ENCODE measurements at regions not wholly inside any gene's neighbourhood (a gene's known extent, or its start where the extent isn't known, plus 50 kb on each side); places are given as distances from the start of the nearest gene placed in this dataset.
"Not testable (repeated sequence)": the region's sequence is repeated elsewhere in the genome, so short reads cannot be mapped to it uniquely, and the experiment has no call there.

- no peak for DNase-seq (ENCODE audit: low read depth in 4 of 4, low spot score in 2 of 4)
Observed at GRCh38 chr9:16267281-16268066, 603.0 kb downstream of the BNC2 start.

DNA sequence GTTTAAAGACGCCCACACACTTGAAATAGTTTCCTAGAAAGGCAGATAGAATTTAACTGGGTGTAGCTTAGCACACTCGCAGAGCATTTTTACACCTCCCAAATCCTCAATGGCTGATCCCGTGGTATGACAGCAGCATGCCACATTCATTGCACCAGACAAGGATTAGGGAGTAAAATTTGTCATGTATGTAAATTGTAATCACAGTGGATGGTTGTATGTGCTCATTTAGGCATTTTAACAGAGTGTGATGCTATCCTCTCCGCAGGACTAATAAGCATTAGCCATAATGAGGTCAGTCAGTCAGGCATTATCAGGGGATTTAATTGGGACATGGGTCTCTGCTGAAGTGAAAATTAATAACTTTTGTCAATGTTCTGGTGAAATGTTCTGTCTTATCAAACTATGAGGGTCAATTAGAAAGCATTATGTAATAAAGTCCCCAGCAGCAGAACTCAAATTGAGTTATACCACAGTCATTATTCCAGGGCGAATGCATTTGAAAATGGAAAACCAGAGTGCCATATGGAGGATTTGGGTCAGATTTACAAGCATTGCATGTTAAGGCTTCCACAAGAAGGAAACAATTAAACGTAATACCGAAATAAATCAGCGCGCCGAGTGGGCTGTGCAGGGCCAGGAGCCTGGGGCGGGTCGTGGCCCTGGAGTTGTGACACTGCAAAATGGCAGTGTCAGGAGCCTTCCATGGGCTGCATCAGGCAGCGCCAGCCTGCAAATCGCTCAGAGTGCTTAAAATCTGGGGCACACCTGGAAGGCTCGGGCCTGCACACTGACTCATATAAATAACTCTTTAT lies 602.2 kb downstream of the BNC2 start:
- no peak for DNase-seq (ENCODE audit: low read depth in 4 of 4, low spot score in 2 of 4)

GRCh38 chr9:16271967-16272366 lies 598.5 kb downstream of the BNC2 start:
- DNase-seq (ENCODE audit: low read depth in 4 of 4, low spot score in 2 of 4): no peak

GRCh38 chr9:16272776-16273175 lies 597.7 kb downstream of the BNC2 start:
- DNase-seq (ENCODE audit: low read depth in 4 of 4, low spot score in 2 of 4): no peak

DNA sequence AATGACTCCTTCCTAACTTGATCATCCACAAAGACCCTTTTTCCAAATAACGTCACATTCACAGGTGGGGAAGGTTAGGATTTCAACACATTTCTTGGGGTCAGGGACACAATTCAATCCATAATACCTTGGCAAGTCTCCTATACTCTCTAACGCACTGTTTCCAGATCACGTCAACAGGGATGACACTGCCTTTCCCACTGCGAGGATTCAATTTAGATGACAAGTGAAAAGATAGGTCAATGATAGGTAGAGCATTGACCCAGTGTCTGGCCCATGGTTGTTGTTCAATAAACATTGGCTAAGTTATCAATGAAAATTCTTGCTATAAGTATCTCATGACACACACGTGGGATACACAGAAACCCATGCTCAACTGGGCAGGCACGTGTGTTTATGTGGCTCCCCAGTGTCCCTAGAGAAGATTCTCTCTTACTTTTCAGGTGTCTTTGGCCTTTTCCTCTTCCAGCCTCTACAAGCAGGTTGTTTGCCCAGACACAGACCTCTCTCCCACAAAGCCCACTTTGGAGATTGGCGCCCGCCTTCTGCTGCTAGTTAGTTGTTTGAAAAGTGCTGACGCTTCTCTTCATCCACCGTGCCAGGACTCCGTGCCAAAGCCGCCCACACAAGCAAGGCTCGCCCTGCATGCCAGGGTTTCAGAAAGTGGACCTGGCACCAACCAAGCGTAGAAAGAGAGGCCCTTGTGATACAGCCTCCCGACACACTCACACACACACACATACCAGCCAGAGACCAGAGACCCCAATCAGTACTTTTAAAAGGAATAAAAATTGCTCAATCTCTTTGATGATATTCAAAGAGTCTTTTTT lies 594.5 kb downstream of the BNC2 start:
- no peak for DNase-seq (ENCODE audit: low read depth in 4 of 4, low spot score in 2 of 4)

DNA sequence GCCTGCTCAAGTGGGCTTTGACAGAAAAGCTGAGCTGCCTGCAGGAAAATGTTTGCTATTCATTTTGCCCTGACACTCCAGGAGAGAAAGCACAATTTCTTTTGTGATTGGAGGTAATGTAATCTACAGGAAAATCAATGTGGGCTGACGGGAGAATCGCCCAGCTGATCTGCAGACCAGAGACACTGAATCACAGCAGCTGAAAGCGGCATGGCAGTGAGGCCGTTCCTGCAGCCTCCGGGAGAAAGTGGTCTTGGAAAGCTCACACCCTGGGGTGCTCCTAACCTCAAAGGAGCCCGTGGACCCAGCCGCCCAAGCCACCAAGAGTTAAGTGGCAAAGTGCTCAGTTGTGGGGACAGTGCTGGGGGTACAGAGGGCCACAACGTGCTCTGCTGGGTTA lies 593.6 kb downstream of the BNC2 start:
- no peak for DNase-seq (ENCODE audit: low read depth in 4 of 4, low spot score in 2 of 4)

DNA sequence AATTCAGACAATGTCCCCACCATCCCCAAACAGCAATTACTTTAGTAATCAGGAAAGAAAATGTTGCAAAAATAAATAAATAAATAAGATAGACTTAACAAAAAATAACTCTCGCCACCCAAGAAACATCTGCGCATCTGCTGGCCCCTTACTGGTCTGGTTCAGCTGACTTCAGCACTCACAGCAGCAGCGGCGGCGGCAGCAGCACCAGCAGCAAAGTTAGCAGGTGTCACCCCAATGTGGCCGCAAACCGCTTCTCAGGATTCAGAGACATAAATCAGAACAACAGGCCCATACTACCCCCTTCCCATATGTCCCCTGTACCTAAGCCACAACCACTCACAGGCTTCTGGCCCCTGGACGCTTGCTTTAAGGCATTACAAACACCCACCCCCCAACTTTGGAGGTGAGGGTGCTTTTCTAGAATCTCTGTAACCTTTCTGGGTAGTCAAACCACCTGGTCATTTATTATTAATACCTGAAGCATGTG lies 593.0 kb downstream of the BNC2 start:
- DNase-seq (ENCODE audit: low read depth in 4 of 4, low spot score in 2 of 4): no peak

GRCh38 chr9:16278326-16278999 lies 592.0 kb downstream of the BNC2 start:
- no peak for DNase-seq (ENCODE audit: low read depth in 4 of 4, low spot score in 2 of 4)

DNA sequence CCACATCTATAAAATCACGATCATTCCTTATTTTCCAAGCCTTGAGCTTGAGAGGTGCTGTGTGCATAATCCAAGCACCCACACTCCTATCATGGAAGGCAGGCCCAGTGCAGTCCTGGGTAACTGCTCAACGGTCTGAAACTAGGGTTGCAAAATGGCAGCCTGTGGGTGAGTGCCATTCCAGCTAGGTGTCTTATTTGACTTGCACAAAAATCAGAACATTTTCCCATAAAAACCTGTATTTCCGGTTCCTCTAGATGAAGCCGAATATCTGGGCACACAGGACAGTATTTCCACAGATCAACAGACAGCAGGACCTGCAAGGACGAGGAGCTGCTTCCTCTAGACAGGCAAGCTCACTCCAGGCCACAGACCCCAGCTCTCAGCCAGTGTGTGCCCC lies 588.8 kb downstream of the BNC2 start:
- no peak for DNase-seq (ENCODE audit: low read depth in 4 of 4, low spot score in 2 of 4)

DNA sequence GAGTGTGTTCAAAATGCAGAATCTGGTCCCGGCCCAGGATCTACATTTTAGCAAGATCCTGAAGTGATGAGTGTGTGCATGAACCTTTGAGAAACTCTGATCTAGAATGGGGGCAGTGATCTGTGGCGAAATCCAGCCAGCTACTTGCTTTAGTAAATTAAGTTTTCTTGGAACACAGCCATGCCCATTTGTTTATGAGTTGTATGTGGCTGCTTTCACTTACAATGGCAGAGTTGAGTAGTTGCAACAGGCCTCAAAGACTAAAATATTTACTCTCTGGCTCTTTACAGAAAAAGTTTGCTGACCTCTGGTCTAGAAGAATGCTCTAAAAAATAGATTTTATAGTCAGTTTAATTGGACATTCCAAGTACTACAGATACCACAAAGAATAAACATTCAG lies 588.3 kb downstream of the BNC2 start:
- no peak for DNase-seq (ENCODE audit: low read depth in 4 of 4, low spot score in 2 of 4)

- DNase-seq (ENCODE audit: low read depth in 4 of 4, low spot score in 2 of 4): no peak
Observed at GRCh38 chr9:16282718-16283117, 587.8 kb downstream of the BNC2 start.

- DNase-seq (ENCODE audit: low read depth in 4 of 4, low spot score in 2 of 4): no peak
Observed at GRCh38 chr9:16286160-16286559, 584.3 kb downstream of the BNC2 start.

- no peak for DNase-seq (ENCODE audit: low read depth in 4 of 4, low spot score in 2 of 4)
Observed at GRCh38 chr9:16289639-16290038, 580.8 kb downstream of the BNC2 start.

- no peak for DNase-seq (ENCODE audit: low read depth in 4 of 4, low spot score in 2 of 4)
Observed at GRCh38 chr9:16290169-16290568, 580.3 kb downstream of the BNC2 start.

GRCh38 chr9:16291921-16292320 lies 578.5 kb downstream of the BNC2 start:
- no peak for DNase-seq (ENCODE audit: low read depth in 4 of 4, low spot score in 2 of 4)

GRCh38 chr9:16293610-16294009 lies 576.9 kb downstream of the BNC2 start:
- no peak for DNase-seq (ENCODE audit: low read depth in 4 of 4, low spot score in 2 of 4)

DNA sequence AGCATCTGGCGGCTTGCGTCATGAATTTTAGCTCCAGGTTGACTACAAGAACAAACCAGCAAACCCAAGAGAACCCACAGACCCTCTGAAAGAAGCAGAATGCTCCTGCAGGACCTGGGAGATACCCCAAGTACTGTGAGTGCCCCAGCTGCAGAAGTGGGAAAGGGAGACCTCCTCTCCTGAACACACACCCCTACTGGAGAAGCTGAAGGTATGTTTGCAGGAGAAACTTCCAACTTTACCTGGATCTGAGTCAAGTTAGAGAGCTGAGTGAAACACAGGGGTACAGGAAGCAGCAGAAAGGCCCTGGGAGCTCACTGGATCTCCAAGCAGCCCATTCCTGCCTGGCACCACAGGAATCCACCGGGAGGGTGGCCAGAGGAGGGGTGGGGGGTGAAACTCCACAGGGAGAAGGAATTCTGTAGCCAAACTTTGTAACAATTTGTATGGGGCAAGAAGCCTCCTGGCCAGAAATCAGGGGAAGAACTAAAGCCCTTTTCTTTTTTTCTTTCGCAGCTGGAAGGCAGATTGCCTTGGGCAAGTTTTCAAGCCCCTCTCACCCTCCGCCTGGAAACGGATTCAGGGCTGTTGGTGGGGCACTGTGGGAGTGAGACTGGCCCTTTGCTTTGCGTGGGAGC lies 576.2 kb downstream of the BNC2 start:
- no peak for DNase-seq (ENCODE audit: low read depth in 4 of 4, low spot score in 2 of 4)

DNA sequence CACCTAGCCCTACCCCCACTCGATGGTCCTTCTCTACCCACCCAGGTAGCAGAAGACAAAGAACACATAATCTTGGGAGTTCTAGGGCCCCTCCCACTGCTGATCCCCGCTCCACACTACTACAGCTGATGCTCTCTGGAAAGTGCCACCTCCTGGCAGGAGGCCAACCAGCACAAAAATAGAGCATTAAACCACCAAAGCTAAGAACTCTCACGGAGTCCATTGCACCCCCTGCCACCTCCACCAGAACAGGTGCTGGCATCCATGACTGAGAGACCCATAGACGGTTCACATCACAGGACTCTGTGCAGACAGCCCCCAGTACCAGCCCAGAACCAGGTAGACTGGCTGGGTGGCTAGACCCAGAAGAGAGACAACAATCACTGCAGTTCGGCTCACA lies 575.5 kb downstream of the BNC2 start:
- not testable (repeated sequence) for DNase-seq (ENCODE audit: low read depth in 4 of 4, low spot score in 2 of 4)

DNA sequence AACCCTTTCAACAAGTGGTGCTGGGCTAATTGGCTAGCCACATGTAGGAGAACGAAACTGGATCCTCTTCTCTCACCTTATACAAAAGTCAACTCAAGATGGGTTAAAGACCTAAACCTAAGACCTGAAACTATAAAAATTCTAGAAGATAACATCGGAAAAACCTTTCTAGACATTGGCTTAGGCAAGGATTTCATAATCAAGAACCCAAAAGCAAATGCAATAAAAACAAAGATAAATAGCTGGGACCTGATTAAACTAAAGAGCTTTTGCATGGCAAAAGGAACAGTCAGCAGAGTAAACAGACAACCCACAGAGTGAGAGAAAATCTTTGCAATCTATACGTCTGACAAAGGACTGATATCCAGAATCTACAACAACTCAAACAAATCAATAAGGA lies 571.1 kb downstream of the BNC2 start:
- not testable (repeated sequence) for DNase-seq (ENCODE audit: low read depth in 4 of 4, low spot score in 2 of 4)

DNA sequence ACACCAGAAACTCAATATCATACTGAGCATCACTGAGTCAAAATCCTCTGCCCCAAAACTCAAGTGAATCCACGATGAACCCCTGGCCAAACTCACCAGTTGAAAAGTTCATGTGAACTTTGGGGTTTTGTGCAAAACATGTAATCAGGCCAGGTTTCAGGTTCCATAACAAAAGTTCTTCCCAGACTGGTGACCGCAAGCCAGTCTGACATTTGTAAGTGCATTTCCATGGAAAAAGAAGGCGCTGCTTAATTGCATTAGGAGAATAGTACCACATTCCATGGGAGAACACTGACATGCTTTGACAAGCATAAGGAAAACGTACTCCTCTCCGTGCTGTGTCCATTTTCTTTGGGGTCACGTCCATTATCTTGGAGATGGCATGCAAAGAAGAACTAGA lies 567.0 kb downstream of the BNC2 start:
- no peak for DNase-seq (ENCODE audit: low read depth in 4 of 4, low spot score in 2 of 4)
